Fibroblast of lung (primary cell): ENCODE measurements at regions not wholly inside any gene's neighbourhood (a gene's known extent, or its start where the extent isn't known, plus 50 kb on each side); places are given as distances from the start of the nearest gene placed in this dataset.

Experiments
- DNase-seq, 2 donors: peaks; one replicate each; pipeline versions ENCODE4 v3.0.0 to v3.0.0-alpha.2; 2010; ENCODE audit warnings: low read depth in 2 of 2
- H2AFZ ChIP-seq: 2 replicates; pipeline ENCODE4 v1.5.1; 2012; ENCODE audit warnings: low read length, control low read depth, inconsistent platforms
- H3K27ac ChIP-seq: 2 replicates; pipeline ENCODE4 v1.5.1; 2011; ENCODE audit warnings: low read length, control low read depth; ENCODE audit not compliant: insufficient read depth
- H3K27me3 ChIP-seq: 2 replicates; pipeline ENCODE4 v1.5.1; 2011; ENCODE audit warnings: mild to moderate bottlenecking, low read length; ENCODE audit not compliant: control insufficient read depth, insufficient read depth
- H3K36me3 ChIP-seq: 2 replicates; pipeline ENCODE4 v1.5.1; 2011; ENCODE audit warnings: low read length; ENCODE audit not compliant: control insufficient read depth, insufficient read depth
- H3K4me1 ChIP-seq: 2 replicates; pipeline ENCODE4 v1.5.1; 2011; ENCODE audit warnings: low read length; ENCODE audit not compliant: control insufficient read depth, insufficient read depth; ENCODE audit errors: extremely low read depth
- H3K4me2 ChIP-seq: 2 replicates; pipeline ENCODE4 v1.5.1; 2011; ENCODE audit warnings: low read length, control low read depth; ENCODE audit not compliant: insufficient read depth; ENCODE audit errors: extremely low read depth
- H3K4me3 ChIP-seq, 4 experiments: fragments of 200-600 bp in 1 of 4; sonication (generic) in 1 of 4; replicated peaks in 1 of 4; 2 replicates each; pipeline ENCODE4 v1.5.1; 2011 to 2016; ENCODE audit warnings: low read length in 4 of 4, low read depth in 3 of 4, mild to moderate bottlenecking in 3 of 4, control low read depth in 2 of 4, inconsistent platforms in 1 of 4, mixed read lengths in 1 of 4; ENCODE audit not compliant: insufficient read depth in 1 of 4; ENCODE audit errors: control extremely low read depth in 1 of 4
- H3K79me2 ChIP-seq: 2 replicates; pipeline ENCODE4 v1.5.1; 2012; ENCODE audit warnings: mild to moderate bottlenecking, low read length, inconsistent platforms; ENCODE audit not compliant: control insufficient read depth, insufficient read depth
- H3K9ac ChIP-seq: 2 replicates; pipeline ENCODE4 v1.5.1; 2011; ENCODE audit warnings: mild to moderate bottlenecking, low read length, control low read depth; ENCODE audit not compliant: insufficient read depth
- H3K9me3 ChIP-seq: 2 replicates; pipeline ENCODE4 v1.5.1; 2012; ENCODE audit warnings: low read depth, low read length; ENCODE audit not compliant: control insufficient read depth, insufficient read depth
- H4K20me1 ChIP-seq: 2 replicates; pipeline ENCODE4 v1.5.1; 2011; ENCODE audit warnings: low read length; ENCODE audit not compliant: control insufficient read depth, insufficient read depth; ENCODE audit errors: extremely low read depth
- EZH2 ChIP-seq: IDR thresholded peaks from 2 replicates; pipeline ENCODE4 v1.5.1; 2012; ENCODE audit warnings: low read length, control low read depth, mild to moderate bottlenecking; ENCODE audit errors: missing control alignments
- TF ChIP-seq, protein P1 (sequence below), 2 donors: IDR thresholded peaks in 1 of 2; conservative IDR thresholded peaks in 1 of 2; 1 replicate in 1 of 2; 2 replicates in 1 of 2; pipeline ENCODE4 v1.5.1; 2011 to 2012; ENCODE audit warnings: low read length in 2 of 2, control low read depth in 1 of 2, inconsistent platforms in 1 of 2, low read depth in 1 of 2, mild to moderate bottlenecking in 1 of 2

DNA sequence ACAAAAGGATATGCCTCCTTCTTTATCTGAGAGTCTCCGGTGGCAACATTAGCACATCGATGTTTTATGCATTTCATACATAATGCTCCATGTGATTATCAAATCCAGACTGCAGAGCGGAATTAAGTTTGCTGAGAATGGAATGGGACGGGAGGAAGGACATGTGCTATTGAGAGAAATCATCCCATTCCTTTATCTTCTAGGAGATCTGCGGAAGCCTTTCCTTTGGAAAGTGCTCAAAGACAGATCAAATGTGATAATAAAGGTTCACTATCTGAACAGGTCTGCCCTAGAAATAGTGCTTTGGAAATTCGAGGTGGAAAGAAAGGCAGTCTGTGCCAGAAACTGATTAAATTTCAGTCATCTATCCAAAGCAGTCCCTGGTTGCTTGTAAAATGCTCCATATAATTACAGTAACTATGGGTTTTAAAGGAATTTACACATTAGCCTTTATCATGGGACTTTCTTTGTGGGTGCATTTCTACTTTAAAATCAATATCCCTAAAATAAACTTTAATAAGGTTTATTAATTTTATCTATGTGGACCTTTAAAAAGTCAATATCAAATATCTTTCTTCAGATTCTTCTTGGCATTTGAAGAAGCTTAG is 473.5 kb upstream of the ADGRL2 start:
- Histone ChIP-seq H3K27ac (no peak overlapping the region), H3K4me1 (no peaks in the 10 kb centered on the region), H3K79me2 (no peaks in the 10 kb centered on the region), H3K36me3 (no peaks in the 10 kb centered on the region), H3K4me3 (no peak overlapping the region), H3K27me3 (no peaks in the 10 kb centered on the region), H4K20me1 (no peaks in the 10 kb centered on the region), H2AFZ (no peak overlapping the region), H3K9me3 (no peaks in the 10 kb centered on the region), H3K4me2 (no peak overlapping the region), H3K9ac (no peak overlapping the region)
- no peak for DNase-seq
- TF ChIP-seq, protein P1, sequence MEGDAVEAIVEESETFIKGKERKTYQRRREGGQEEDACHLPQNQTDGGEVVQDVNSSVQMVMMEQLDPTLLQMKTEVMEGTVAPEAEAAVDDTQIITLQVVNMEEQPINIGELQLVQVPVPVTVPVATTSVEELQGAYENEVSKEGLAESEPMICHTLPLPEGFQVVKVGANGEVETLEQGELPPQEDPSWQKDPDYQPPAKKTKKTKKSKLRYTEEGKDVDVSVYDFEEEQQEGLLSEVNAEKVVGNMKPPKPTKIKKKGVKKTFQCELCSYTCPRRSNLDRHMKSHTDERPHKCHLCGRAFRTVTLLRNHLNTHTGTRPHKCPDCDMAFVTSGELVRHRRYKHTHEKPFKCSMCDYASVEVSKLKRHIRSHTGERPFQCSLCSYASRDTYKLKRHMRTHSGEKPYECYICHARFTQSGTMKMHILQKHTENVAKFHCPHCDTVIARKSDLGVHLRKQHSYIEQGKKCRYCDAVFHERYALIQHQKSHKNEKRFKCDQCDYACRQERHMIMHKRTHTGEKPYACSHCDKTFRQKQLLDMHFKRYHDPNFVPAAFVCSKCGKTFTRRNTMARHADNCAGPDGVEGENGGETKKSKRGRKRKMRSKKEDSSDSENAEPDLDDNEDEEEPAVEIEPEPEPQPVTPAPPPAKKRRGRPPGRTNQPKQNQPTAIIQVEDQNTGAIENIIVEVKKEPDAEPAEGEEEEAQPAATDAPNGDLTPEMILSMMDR (conservative IDR thresholded peaks at IDR 0.05 in 1 of 2, IDR thresholded peaks at IDR 0.05 in 1 of 2; ENCODE audit: low read depth in 1 of 2, low read length in 2 of 2): no peak
- TF ChIP-seq EZH2: no peak

GRCh38 chr1:81326212-81326611 is 474.5 kb upstream of the ADGRL2 start:
- Histone ChIP-seq H4K20me1 (no peaks in the 10 kb centered on the region), H3K9ac (no peak overlapping the region), H3K27ac (no peak overlapping the region), H3K4me2 (no peak overlapping the region), H3K36me3 (no peaks in the 10 kb centered on the region), H3K4me3 (no peak overlapping the region), H3K4me1 (no peaks in the 10 kb centered on the region), H3K27me3 (no peaks in the 10 kb centered on the region), H3K79me2 (no peaks in the 10 kb centered on the region), H3K9me3 (no peaks in the 10 kb centered on the region), H2AFZ (no peak overlapping the region)
- DNase-seq: no peak
- TF ChIP-seq, protein P1 (conservative IDR thresholded peaks at IDR 0.05 in 1 of 2, IDR thresholded peaks at IDR 0.05 in 1 of 2; ENCODE audit: low read depth in 1 of 2, low read length in 2 of 2): no peak
- TF ChIP-seq EZH2: no peak

DNA sequence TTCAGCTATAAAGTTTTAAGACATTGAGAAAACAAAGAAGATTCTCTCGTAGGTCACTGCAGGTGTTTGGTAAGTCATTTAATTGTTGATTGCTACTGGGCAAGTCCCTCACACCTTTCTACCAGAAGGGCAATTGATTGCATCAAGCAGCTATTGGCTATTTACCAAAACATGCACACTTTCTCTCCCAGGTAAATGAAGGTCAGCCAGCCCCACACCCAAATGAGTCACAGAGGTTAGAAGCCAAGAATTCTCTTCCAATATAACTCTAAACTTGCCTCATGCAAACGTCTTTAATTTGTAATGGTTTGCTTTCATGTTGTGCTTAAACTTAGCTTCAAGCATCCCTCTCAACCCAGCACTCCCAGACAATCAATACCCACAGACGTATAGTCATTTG is 475.3 kb upstream of the ADGRL2 start:
- no peaks in the 10 kb centered on the region for H3K4me1 ChIP-seq
- no peaks in the 10 kb centered on the region for H3K27me3 ChIP-seq
- no peaks in the 10 kb centered on the region for H3K79me2 ChIP-seq
- H3K4me2 ChIP-seq: no peak overlapping the region
- H3K9me3 ChIP-seq: no peaks in the 10 kb centered on the region
- H2AFZ ChIP-seq: no peak overlapping the region
- H3K36me3 ChIP-seq: no peaks in the 10 kb centered on the region
- H3K4me3 ChIP-seq: no peak overlapping the region
- no peak for DNase-seq
- H3K27ac ChIP-seq: no peak overlapping the region
- no peak overlapping the region for H3K9ac ChIP-seq
- TF ChIP-seq, protein P1 (conservative IDR thresholded peaks at IDR 0.05 in 1 of 2, IDR thresholded peaks at IDR 0.05 in 1 of 2; ENCODE audit: low read depth in 1 of 2, low read length in 2 of 2): no peak
- TF ChIP-seq EZH2: no peak
- H4K20me1 ChIP-seq: no peaks in the 10 kb centered on the region
